ENCODE measurements at regions not wholly inside any gene's neighbourhood (a gene's known extent, or its start where the extent isn't known, plus 50 kb on each side); places are given as distances from the start of the nearest gene placed in this dataset.

DNA sequence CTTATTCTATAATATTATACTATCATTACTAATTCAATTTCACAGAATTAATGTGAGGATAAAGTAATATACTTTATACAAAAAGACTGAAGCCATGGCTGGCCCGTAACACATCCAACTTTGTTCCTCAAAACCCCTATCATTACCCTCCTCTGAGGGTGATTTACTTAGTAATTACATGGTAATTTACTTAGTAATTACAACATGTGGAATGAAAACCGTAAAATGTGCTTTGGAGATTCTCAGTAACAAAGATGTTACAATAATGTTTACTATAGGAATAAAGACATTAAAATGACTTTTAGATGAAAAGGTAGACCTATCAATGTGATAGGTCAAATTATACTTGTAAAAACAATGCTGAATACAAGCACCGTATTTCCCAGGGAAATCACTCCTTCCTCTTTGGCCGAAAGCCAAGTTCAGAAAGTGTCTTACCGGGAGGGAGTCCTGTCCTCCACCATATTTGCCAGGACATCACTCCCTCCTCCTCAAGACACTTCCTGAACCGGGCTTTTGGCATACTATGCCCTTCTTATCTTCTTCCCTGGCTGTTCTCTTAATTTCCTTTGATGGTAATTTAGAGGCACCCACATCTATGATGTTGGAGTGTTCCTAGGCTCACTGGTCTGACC lies 1047.8 kb downstream of the SOCS6 start:
- H3K4me3 ChIP-seq (ENCODE audit: low read depth, low read length): no peak overlapping the region
- DNase-seq (ENCODE audit: low read depth): no peak
- no peak for TF ChIP-seq CTCF (IDR thresholded peaks at IDR 0.05; ENCODE audit: control insufficient read depth, extremely low read depth, insufficient read depth)

DNA sequence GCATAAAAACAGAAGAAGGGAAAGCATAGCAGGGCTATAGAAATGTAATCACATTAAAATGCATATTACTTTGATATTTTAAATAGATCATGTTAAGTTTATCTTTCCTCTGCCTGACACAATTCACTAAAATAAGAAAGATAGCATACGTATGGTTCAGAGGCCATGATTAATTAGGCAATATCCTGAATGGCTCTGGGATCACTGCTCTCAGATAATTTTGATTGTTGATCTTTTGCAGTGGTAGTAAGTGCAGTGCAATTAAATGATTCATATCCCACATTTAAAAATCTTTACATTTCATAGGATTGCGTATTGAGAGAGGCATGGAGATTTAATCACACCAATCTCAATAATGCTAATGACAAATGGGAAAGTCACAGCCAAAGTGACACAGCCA lies 1040.7 kb downstream of the SOCS6 start:
- no peak for TF ChIP-seq CTCF (IDR thresholded peaks at IDR 0.05; ENCODE audit: control insufficient read depth, extremely low read depth, insufficient read depth)
- no peak overlapping the region for H3K4me3 ChIP-seq (ENCODE audit: low read depth, low read length)
- no peak for DNase-seq (ENCODE audit: low read depth)

DNA sequence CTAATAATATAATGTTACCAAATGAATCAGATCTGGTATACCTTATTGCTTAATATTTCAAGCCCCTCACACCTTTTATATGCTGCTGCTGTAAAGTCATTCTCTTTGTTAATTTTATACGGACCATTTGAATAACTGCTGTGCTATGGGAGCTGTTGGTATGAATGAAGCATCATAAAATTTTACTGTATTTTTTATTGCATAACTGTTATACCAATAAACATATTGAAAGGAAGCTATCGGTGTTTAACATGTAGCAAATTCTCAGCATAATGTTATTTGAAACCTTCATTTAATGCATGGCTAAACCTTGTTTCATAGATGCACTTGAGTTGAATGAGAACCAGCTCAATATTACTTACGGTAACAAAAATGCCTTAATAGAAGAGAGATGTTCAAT lies 1040.3 kb downstream of the SOCS6 start:
- no peak for DNase-seq (ENCODE audit: low read depth)
- TF ChIP-seq CTCF (IDR thresholded peaks at IDR 0.05; ENCODE audit: control insufficient read depth, extremely low read depth, insufficient read depth): no peak

DNA sequence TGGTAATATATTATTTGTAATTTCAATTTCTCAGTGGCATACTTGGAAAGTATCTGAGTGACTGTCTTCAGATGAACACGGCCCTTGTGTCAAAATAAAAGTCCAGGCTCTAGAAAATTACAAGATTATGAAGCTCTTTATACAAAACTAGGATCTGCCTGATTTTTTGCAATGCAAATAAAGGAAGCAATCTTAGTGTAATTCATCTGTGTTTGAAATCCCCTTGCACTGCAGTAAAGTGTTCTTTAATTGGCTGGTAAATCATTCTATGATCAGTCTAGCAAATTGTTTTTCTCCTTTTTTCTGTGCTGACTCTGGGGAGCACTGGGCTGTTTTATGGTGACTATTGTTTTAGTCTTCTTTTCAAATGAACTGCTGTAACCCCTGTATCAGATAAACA lies 1039.0 kb downstream of the SOCS6 start:
- TF ChIP-seq CTCF (IDR thresholded peaks at IDR 0.05; ENCODE audit: control insufficient read depth, extremely low read depth, insufficient read depth): no peak
- DNase-seq (ENCODE audit: low read depth): no peak
- H3K4me3 ChIP-seq (ENCODE audit: low read depth, low read length): no peak overlapping the region

More for the DNA sequence above, 1040.3 kb downstream of the SOCS6 start:
- no peak overlapping the region for H3K4me3 ChIP-seq (ENCODE audit: low read depth, low read length)

DNA sequence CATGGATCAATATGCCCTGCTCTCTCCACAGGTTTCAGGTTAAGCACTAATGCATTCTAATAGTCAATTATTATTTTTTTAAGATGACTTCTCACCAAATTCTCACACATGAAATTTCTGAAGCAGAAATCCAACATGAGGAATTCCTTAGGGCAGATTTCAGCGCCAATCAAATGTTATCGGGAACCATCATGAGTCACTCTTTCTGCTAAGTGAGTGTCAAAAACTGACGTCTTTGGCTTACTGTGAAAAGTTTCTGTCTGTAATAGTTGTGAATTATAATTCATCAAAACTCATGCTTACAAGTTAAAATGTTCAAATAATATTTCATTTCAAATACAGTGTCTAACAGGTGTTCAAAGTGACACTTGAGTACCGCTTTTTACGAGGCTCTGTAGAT lies 1038.6 kb downstream of the SOCS6 start:
- no peak for DNase-seq (ENCODE audit: low read depth)
- TF ChIP-seq CTCF (IDR thresholded peaks at IDR 0.05; ENCODE audit: control insufficient read depth, extremely low read depth, insufficient read depth): no peak
- no peak overlapping the region for H3K4me3 ChIP-seq (ENCODE audit: low read depth, low read length)

DNA sequence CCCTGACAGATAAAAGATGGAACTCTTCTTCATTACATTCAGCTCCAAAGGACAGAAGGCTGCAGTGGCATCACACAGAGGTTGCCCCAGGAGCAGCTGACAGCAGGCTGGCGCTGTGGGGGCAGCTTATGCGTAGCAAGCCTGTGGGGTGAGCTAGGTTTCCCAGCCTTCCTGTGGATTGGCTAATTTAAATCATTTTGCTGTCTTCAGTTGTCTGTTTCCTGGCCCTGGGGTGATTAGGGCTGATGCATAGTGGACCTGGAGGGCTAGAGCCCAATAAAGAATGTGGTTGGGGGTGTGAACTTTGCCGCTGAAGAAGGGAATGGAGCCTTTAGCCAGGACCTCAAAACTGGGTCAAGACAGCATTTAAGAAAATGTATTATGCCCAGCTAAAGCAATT lies 1038.0 kb downstream of the SOCS6 start:
- DNase-seq (ENCODE audit: low read depth): no peak
- no peak for TF ChIP-seq CTCF (IDR thresholded peaks at IDR 0.05; ENCODE audit: control insufficient read depth, extremely low read depth, insufficient read depth)
- H3K4me3 ChIP-seq (ENCODE audit: low read depth, low read length): no peak overlapping the region

- no peak overlapping the region for H3K4me3 ChIP-seq (ENCODE audit: low read depth, low read length)
- no peak for TF ChIP-seq CTCF (IDR thresholded peaks at IDR 0.05; ENCODE audit: control insufficient read depth, extremely low read depth, insufficient read depth)
- DNase-seq (ENCODE audit: low read depth): no peak
These were observed 1035.5 kb downstream of the SOCS6 start for GRCh38 chr18:71324356-71324755.
